GM23338 (cell line): ENCODE measurements at regions not wholly inside any gene's neighbourhood (a gene's known extent, or its start where the extent isn't known, plus 50 kb on each side); places are given as distances from the start of the nearest gene placed in this dataset.

Experiments
- ATAC-seq: fragments of 200-7000 bp; cut with Tn5 transposase; 3 replicates; pipeline ENCODE4 v1.9.1; 2020
- DNase-seq: peaks from one replicate; pipeline ENCODE4 v3.0.0-alpha.2; 2015; ENCODE audit warnings: low spot score
- H2AFZ ChIP-seq: fragments of 200-600 bp; sonication (generic); 2 replicates; pipeline ENCODE4 v1.8.0; 2016; ENCODE audit warnings: antibody characterized with exemption, mild to moderate bottlenecking, moderate library complexity
- H3F3A ChIP-seq: fragments of 200-600 bp; sonication (generic); replicated peaks from 2 replicates; pipeline ENCODE4 v1.8.0; 2017; ENCODE audit warnings: antibody characterized with exemption, mixed run types, low read depth
- H3K27ac ChIP-seq: fragments of 200-600 bp; sonication (generic); 2 replicates; pipeline ENCODE4 v1.6.1; 2016; ENCODE audit warnings: low read depth
- H3K27me3 ChIP-seq: fragments of 200-600 bp; sonication (generic); 2 replicates; pipeline ENCODE4 v1.8.0; 2016; ENCODE audit warnings: mild to moderate bottlenecking, mixed run types, moderate library complexity; ENCODE audit not compliant: insufficient read depth
- H3K36me3 ChIP-seq: fragments of 200-600 bp; sonication (generic); 2 replicates; pipeline ENCODE4 v1.8.0; 2016; ENCODE audit warnings: mild to moderate bottlenecking; ENCODE audit not compliant: insufficient read depth
- H3K4me1 ChIP-seq: fragments of 200-600 bp; sonication (generic); 2 replicates; pipeline ENCODE4 v1.8.0; 2016; ENCODE audit warnings: mild to moderate bottlenecking, moderate library complexity; ENCODE audit not compliant: insufficient read depth
- H3K4me2 ChIP-seq: fragments of 200-600 bp; sonication (generic); 2 replicates; pipeline ENCODE4 v1.7.1; 2017; ENCODE audit warnings: mixed run types
- H3K4me3 ChIP-seq: fragments of 200-600 bp; sonication (generic); 2 replicates; pipeline ENCODE4 v1.6.1; 2016; ENCODE audit warnings: mixed run types
- H3K79me2 ChIP-seq: fragments of 200-600 bp; sonication (generic); replicated peaks from 2 replicates; pipeline ENCODE4 v1.8.0; 2017; ENCODE audit warnings: mild to moderate bottlenecking; ENCODE audit not compliant: insufficient read depth
- H3K9me2 ChIP-seq: fragments of 200-600 bp; sonication (generic); 2 replicates; pipeline ENCODE4 v1.8.0; 2017; ENCODE audit not compliant: insufficient read depth
- H4K20me1 ChIP-seq: fragments of 200-600 bp; sonication (generic); replicated peaks from 2 replicates; pipeline ENCODE4 v1.8.0; 2017; ENCODE audit warnings: mild to moderate bottlenecking; ENCODE audit not compliant: insufficient read depth
- H3K27ac Mint-ChIP-seq: 2 replicates; pipeline ENCODE4 v1.8.0; 2020; ENCODE audit warnings: inconsistent platforms, mild to moderate bottlenecking, moderate library complexity, mixed read lengths
- H3K27me3 Mint-ChIP-seq: 3 replicates; pipeline ENCODE4 v1.8.0; 2022; ENCODE audit warnings: low read depth, mild to moderate bottlenecking, moderate library complexity, mixed read lengths, inconsistent platforms; ENCODE audit not compliant: insufficient read depth, poor library complexity
- H3K36me3 Mint-ChIP-seq: 3 replicates; pipeline ENCODE4 v1.8.0; 2021; ENCODE audit warnings: low read depth, mild to moderate bottlenecking, inconsistent platforms, moderate library complexity, mixed read lengths
- H3K4me1 Mint-ChIP-seq: 3 replicates; pipeline ENCODE4 v1.8.0; 2020; ENCODE audit warnings: mild to moderate bottlenecking, inconsistent platforms, mixed read lengths
- H3K4me3 Mint-ChIP-seq: 3 replicates; pipeline ENCODE4 v1.8.0; 2021; ENCODE audit warnings: moderate library complexity, mild to moderate bottlenecking, inconsistent platforms, mixed read lengths
- H3K9me3 Mint-ChIP-seq: 3 replicates; pipeline ENCODE4 v1.8.0; 2020; ENCODE audit warnings: moderate library complexity, mild to moderate bottlenecking, inconsistent platforms, mixed read lengths
- CREB1 ChIP-seq: fragments of 250-450 bp; sonication (Bioruptor Pico); IDR thresholded peaks from 2 replicates; pipeline ENCODE4 v1.5.0; 2020; ENCODE audit warnings: low read depth, mild to moderate bottlenecking, moderate library complexity
- EZH2 ChIP-seq: fragments of 200-600 bp; sonication (generic); IDR thresholded peaks from one replicate; pipeline ENCODE4 v1.8.0; 2017; ENCODE audit warnings: antibody characterized with exemption, mild to moderate bottlenecking, low read depth; ENCODE audit not compliant: unreplicated experiment
- EZH2phosphoT487 ChIP-seq: fragments of 200-600 bp; sonication (generic); IDR thresholded peaks from one replicate; pipeline ENCODE4 v1.8.1; 2018; ENCODE audit warnings: antibody characterized with exemption; ENCODE audit not compliant: unreplicated experiment
- NANOG ChIP-seq: IDR thresholded peaks from 2 replicates; pipeline ENCODE4 v1.6.1; 2016; ENCODE audit warnings: antibody characterized with exemption, borderline replicate concordance
- POLR2AphosphoS5 ChIP-seq: IDR thresholded peaks from 2 replicates; pipeline ENCODE4 v1.6.1; 2016; ENCODE audit warnings: antibody characterized with exemption, low read depth
- STAT1 ChIP-seq: IDR thresholded peaks from one replicate; pipeline ENCODE4 v1.6.1; 2016; ENCODE audit warnings: antibody characterized with exemption; ENCODE audit not compliant: unreplicated experiment
- ZNF331 ChIP-seq: fragments of 250-450 bp; sonication (Bioruptor Pico); IDR thresholded peaks from 2 replicates; pipeline ENCODE4 v1.5.0; 2020; ENCODE audit warnings: low read depth, mild to moderate bottlenecking, moderate library complexity
- TF ChIP-seq, protein P1 (sequence below): IDR thresholded peaks from one replicate; pipeline ENCODE4 v1.6.1; 2018; ENCODE audit warnings: antibody characterized with exemption; ENCODE audit not compliant: unreplicated experiment
- TF ChIP-seq, protein P2 (sequence below), 2 experiments: fragments of 200-600 bp in 1 of 2; sonication (generic) in 1 of 2; conservative IDR thresholded peaks; 2 replicates each; pipeline versions ENCODE4 v1.5.1 to v1.6.1; 2016 to 2017; ENCODE audit warnings: antibody characterized with exemption in 2 of 2, low read depth in 2 of 2, mild to moderate bottlenecking in 2 of 2, moderate library complexity in 1 of 2

- TF ChIP-seq, protein P1, sequence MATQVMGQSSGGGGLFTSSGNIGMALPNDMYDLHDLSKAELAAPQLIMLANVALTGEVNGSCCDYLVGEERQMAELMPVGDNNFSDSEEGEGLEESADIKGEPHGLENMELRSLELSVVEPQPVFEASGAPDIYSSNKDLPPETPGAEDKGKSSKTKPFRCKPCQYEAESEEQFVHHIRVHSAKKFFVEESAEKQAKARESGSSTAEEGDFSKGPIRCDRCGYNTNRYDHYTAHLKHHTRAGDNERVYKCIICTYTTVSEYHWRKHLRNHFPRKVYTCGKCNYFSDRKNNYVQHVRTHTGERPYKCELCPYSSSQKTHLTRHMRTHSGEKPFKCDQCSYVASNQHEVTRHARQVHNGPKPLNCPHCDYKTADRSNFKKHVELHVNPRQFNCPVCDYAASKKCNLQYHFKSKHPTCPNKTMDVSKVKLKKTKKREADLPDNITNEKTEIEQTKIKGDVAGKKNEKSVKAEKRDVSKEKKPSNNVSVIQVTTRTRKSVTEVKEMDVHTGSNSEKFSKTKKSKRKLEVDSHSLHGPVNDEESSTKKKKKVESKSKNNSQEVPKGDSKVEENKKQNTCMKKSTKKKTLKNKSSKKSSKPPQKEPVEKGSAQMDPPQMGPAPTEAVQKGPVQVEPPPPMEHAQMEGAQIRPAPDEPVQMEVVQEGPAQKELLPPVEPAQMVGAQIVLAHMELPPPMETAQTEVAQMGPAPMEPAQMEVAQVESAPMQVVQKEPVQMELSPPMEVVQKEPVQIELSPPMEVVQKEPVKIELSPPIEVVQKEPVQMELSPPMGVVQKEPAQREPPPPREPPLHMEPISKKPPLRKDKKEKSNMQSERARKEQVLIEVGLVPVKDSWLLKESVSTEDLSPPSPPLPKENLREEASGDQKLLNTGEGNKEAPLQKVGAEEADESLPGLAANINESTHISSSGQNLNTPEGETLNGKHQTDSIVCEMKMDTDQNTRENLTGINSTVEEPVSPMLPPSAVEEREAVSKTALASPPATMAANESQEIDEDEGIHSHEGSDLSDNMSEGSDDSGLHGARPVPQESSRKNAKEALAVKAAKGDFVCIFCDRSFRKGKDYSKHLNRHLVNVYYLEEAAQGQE = no peak
- TF ChIP-seq STAT1 (no peak), EZH2 (no peak), CREB1 (CRISPR knock-in tag) (no peak), NANOG (no peak), EZH2phosphoT487 (no peak), ZNF331 (CRISPR knock-in tag) (no peak)
- TF ChIP-seq, protein P2, sequence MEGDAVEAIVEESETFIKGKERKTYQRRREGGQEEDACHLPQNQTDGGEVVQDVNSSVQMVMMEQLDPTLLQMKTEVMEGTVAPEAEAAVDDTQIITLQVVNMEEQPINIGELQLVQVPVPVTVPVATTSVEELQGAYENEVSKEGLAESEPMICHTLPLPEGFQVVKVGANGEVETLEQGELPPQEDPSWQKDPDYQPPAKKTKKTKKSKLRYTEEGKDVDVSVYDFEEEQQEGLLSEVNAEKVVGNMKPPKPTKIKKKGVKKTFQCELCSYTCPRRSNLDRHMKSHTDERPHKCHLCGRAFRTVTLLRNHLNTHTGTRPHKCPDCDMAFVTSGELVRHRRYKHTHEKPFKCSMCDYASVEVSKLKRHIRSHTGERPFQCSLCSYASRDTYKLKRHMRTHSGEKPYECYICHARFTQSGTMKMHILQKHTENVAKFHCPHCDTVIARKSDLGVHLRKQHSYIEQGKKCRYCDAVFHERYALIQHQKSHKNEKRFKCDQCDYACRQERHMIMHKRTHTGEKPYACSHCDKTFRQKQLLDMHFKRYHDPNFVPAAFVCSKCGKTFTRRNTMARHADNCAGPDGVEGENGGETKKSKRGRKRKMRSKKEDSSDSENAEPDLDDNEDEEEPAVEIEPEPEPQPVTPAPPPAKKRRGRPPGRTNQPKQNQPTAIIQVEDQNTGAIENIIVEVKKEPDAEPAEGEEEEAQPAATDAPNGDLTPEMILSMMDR (conservative IDR thresholded peaks at IDR 0.05; ENCODE audit: low read depth in 2 of 2) = no peak
Observed at GRCh38 chr9:86589730-86590129, 235.5 kb upstream of the TUT7 start (continued).

DNA sequence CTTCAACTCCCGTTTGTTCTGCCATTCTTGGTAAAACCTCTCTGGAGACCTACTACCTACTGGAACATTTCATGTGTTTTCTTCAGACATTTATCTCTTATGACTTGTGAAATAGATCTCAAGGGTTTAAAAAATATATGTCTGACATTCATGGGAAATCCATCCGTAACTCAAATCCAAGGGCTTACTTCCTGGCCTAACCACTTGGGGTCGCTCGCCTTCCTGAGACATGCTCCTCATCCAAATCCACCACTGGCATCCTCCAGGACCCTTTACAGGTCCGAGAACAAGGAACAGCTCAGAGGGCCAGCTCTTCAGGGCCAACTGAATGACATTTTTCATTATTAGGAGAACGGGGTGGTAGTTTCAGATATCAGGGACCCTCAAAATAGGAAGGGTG, 235.1 kb upstream of the TUT7 start:
- no peak overlapping the region for H3K4me3 ChIP-seq
- H3F3A ChIP-seq = no peaks in the 10 kb centered on the region
- no peaks in the 10 kb centered on the region for H3K79me2 ChIP-seq
- H2AFZ ChIP-seq = no peak overlapping the region
- H3K36me3 ChIP-seq = no peaks in the 10 kb centered on the region
- no peaks in the 10 kb centered on the region for H3K27me3 ChIP-seq
- Mint-ChIP-seq H3K9me3 (no peaks in the 10 kb centered on the region), H3K4me3 (no peak overlapping the region), H3K4me1 (no peaks in the 10 kb centered on the region; the same call in 2 of the 3 replicates), H3K27me3 (peaks cover 4% of the 10 kb centered on the region), H3K36me3 (no peaks in the 10 kb centered on the region), H3K27ac (no peak overlapping the region)
- ATAC-seq = peak; percentile 67
- peaks cover 3% of the 10 kb centered on the region; the same call in 1 of the 2 replicates for H3K9me2 ChIP-seq
- TF ChIP-seq, protein P2 (conservative IDR thresholded peaks at IDR 0.05; ENCODE audit: low read depth in 2 of 2) = peak; percentile 81 to 83
- TF ChIP-seq POLR2AphosphoS5 = no peak
- H3K4me2 ChIP-seq = no peak overlapping the region
- no peaks in the 10 kb centered on the region for H4K20me1 ChIP-seq
- H3K27ac ChIP-seq = no peak overlapping the region
- no peaks in the 10 kb centered on the region for H3K4me1 ChIP-seq
- peak; percentile 73 for DNase-seq
